Peyer's patch (tissue), 4 donors: ENCODE measurements at regions not wholly inside any gene's neighbourhood (a gene's known extent, or its start where the extent isn't known, plus 50 kb on each side); places are given as distances from the start of the nearest gene placed in this dataset.

Experiments
- POLR2A ChIP-seq, 2 donors: fragments of 450-650 bp; IDR thresholded peaks; one replicate each; pipeline ENCODE4 v1.5.1; 2017; ENCODE audit warnings: antibody characterized with exemption in 2 of 2, mild to moderate bottlenecking in 2 of 2, moderate library complexity in 2 of 2
- TF ChIP-seq, protein P1 (sequence below), 6 experiments: fragments of 450-650 bp in 4 of 6; fragments of 200-600 bp in 2 of 6; sonication (generic) in 1 of 6; IDR thresholded peaks; one replicate each; pipeline ENCODE4 v1.5.1; 2017 to 2019; ENCODE audit warnings: antibody characterized with exemption in 6 of 6, mild to moderate bottlenecking in 3 of 6, moderate library complexity in 1 of 6

DNA sequence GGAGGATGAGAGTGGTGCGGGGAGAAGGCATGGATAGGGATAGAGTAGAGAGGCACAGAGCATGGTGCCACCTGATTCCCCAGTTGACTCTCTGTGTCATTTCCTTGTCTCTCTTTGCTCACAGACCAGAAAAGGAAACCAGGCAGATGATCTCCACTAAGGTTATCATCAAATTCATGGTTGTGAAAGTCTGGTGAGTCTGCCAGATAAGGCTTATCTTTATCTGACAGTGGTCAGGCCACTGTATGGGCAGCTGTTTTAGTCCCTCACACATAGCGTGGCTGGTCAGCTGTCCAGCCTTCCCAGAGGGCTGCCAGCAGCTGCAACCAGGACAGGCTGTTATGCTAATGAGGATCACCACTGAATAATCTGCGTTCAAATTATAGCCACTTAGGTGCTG, 99.0 kb downstream of the ADRA2A start:
- TF ChIP-seq, protein P1, sequence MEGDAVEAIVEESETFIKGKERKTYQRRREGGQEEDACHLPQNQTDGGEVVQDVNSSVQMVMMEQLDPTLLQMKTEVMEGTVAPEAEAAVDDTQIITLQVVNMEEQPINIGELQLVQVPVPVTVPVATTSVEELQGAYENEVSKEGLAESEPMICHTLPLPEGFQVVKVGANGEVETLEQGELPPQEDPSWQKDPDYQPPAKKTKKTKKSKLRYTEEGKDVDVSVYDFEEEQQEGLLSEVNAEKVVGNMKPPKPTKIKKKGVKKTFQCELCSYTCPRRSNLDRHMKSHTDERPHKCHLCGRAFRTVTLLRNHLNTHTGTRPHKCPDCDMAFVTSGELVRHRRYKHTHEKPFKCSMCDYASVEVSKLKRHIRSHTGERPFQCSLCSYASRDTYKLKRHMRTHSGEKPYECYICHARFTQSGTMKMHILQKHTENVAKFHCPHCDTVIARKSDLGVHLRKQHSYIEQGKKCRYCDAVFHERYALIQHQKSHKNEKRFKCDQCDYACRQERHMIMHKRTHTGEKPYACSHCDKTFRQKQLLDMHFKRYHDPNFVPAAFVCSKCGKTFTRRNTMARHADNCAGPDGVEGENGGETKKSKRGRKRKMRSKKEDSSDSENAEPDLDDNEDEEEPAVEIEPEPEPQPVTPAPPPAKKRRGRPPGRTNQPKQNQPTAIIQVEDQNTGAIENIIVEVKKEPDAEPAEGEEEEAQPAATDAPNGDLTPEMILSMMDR (IDR thresholded peaks at IDR 0.05): no peak
- TF ChIP-seq POLR2A (IDR thresholded peaks at IDR 0.05): no peak
